H1 (cell line): ENCODE measurements at regions not wholly inside any gene's neighbourhood (a gene's known extent, or its start where the extent isn't known, plus 50 kb on each side); places are given as distances from the start of the nearest gene placed in this dataset.

ENCODE experiments used
- CEBPB ChIP-seq: IDR thresholded peaks from 2 replicates; pipeline ENCODE4 v1.6.1; 2012; ENCODE audit warnings: low read depth, low read length
- CTCF ChIP-seq, 3 experiments: IDR thresholded peaks; 1 replicate in 2 of 3; 2 replicates in 1 of 3; pipeline versions ENCODE4 v1.5.1 to v1.6.1; 2011; ENCODE audit warnings: low read length in 3 of 3, mild to moderate bottlenecking in 3 of 3, inconsistent platforms in 2 of 3, low read depth in 1 of 3, moderate library complexity in 1 of 3; ENCODE audit not compliant: insufficient read depth in 1 of 3; ENCODE audit errors: control extremely low read depth in 1 of 3
- JUN ChIP-seq: IDR thresholded peaks from 2 replicates; pipeline ENCODE4 v1.6.1; 2011; ENCODE audit warnings: low read depth, mild to moderate bottlenecking, improper control_type of control experiment, low read length
- KDM5A ChIP-seq: fragments of 200-600 bp; IDR thresholded peaks from 2 replicates; pipeline ENCODE4 v1.7.1; 2012; ENCODE audit warnings: mild to moderate bottlenecking, low read length, inconsistent platforms, mixed read lengths
- POLR2AphosphoS5 ChIP-seq: IDR thresholded peaks from 2 replicates; pipeline ENCODE4 v1.6.1; 2011; ENCODE audit warnings: low read depth, low read length

DNA sequence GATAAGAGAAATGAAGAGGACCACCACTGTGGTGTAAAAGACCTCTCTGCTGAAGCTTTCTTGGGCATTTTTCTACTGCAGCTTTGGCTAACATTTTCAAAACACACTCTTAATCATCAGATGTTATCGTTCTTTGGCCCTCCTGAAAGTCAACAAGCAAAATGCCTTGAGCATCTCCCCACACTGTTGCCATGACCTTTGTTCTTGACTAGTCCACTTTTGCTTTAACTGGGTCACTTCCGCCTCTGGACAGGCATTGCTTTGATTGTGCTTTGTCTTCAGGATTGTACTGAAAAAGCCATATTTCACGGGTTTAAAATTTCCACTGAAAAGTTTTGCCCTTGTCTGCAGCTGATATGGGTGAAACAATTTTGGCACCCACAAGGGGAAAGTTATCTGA, 107.8 kb upstream of the CXCL12 start (continued):
- no peak for TF ChIP-seq KDM5A
- no peak for TF ChIP-seq POLR2AphosphoS5
- TF ChIP-seq JUN: no peak
- TF ChIP-seq CEBPB: no peak
- TF ChIP-seq CTCF (IDR thresholded peaks at IDR 0.05; ENCODE audit: control extremely low read depth in 1 of 3, insufficient read depth in 1 of 3, low read depth in 1 of 3, low read length in 3 of 3): no peak
